PC-9 (cell line): ENCODE measurements at regions not wholly inside any gene's neighbourhood (a gene's known extent, or its start where the extent isn't known, plus 50 kb on each side); places are given as distances from the start of the nearest gene placed in this dataset.

Experiments
- BruUV-seq: library from RNA; stranded (reverse); fragments of 400-500 nt; replicated peaks from 2 replicates; lab custom pipeline; 2021; lab: Mats Ljungman, UMichigan
- CTCF ChIA-PET: fragments of 300-600 bp; sonication (Branson Sonifier 250); formaldehyde crosslinking; loops from one replicate; lab custom pipeline; 2022; ENCODE audit warnings: antibody characterized with exemption; lab: Charles Lee
- POLR2A ChIA-PET: fragments of 300-600 bp; sonication (Branson Sonifier 250); formaldehyde crosslinking; loops from one replicate; lab custom pipeline; 2022; ENCODE audit warnings: antibody characterized with exemption; ENCODE audit not compliant: unreplicated experiment; lab: Charles Lee
- DNase-seq, 2 experiments: peaks; one replicate each; pipeline versions ENCODE4 v3.0.0 to v3.0.0-alpha.2; 2015 to 2022; ENCODE audit warnings: mixed read lengths in 1 of 2
- H2AFZ ChIP-seq: fragments of 200-600 bp; sonication (generic); 2 replicates; pipeline ENCODE4 v1.8.1; 2017; ENCODE audit warnings: antibody characterized with exemption
- H3F3A ChIP-seq: fragments of 200-600 bp; sonication (generic); 2 replicates; pipeline ENCODE4 v1.8.1; 2017; ENCODE audit warnings: antibody characterized with exemption, mild to moderate bottlenecking, low read depth; ENCODE audit not compliant: insufficient read depth
- H3K27ac ChIP-seq: fragments of 200-600 bp; sonication (generic); 2 replicates; pipeline ENCODE4 v1.6.1; 2016; ENCODE audit warnings: mixed run types
- H3K27me3 ChIP-seq: fragments of 200-600 bp; sonication (generic); 2 replicates; pipeline ENCODE4 v1.6.1; 2016; ENCODE audit warnings: low read depth, mixed run types; ENCODE audit not compliant: insufficient read depth
- H3K36me3 ChIP-seq: fragments of 200-600 bp; sonication (generic); 2 replicates; pipeline ENCODE4 v1.6.1; 2016; ENCODE audit warnings: low read depth, mixed run types
- H3K4me1 ChIP-seq: fragments of 200-600 bp; sonication (generic); replicated peaks from 2 replicates; pipeline ENCODE4 v1.6.1; 2016; ENCODE audit warnings: mixed run types; ENCODE audit not compliant: insufficient read depth
- H3K4me2 ChIP-seq: fragments of 200-600 bp; sonication (generic); 2 replicates; pipeline ENCODE4 v1.6.1; 2017; ENCODE audit warnings: mixed run types
- H3K4me3 ChIP-seq: fragments of 200-600 bp; sonication (generic); 2 replicates; pipeline ENCODE4 v1.6.1; 2016; ENCODE audit warnings: mixed run types
- H3K79me2 ChIP-seq: fragments of 200-600 bp; sonication (generic); 2 replicates; pipeline ENCODE4 v1.6.1; 2017; ENCODE audit warnings: low read depth, mixed run types
- H3K9me2 ChIP-seq: fragments of 200-600 bp; sonication (generic); 2 replicates; pipeline ENCODE4 v1.8.1; 2017; ENCODE audit warnings: mild to moderate bottlenecking; ENCODE audit not compliant: insufficient read depth
- H3K9me3 ChIP-seq: fragments of 200-600 bp; sonication (generic); 2 replicates; pipeline ENCODE4 v1.8.1; 2016; ENCODE audit warnings: low read depth; ENCODE audit not compliant: insufficient read depth
- H4K20me1 ChIP-seq: fragments of 200-600 bp; sonication (generic); 2 replicates; pipeline ENCODE4 v1.8.1; 2017; ENCODE audit not compliant: insufficient read depth
- CTCF ChIP-seq: fragments of 200-600 bp; sonication (generic); conservative IDR thresholded peaks from 2 replicates; pipeline ENCODE4 v1.6.1; 2017; ENCODE audit warnings: mixed run types, antibody characterized with exemption, mild to moderate bottlenecking, moderate library complexity
- EZH2 ChIP-seq: fragments of 200-600 bp; sonication (generic); IDR thresholded peaks from 2 replicates; pipeline ENCODE4 v1.8.0; 2017; ENCODE audit warnings: antibody characterized with exemption, low read depth
- intact Hi-C: fragments of 100-400 bp; cut with micrococcal nuclease; formaldehyde crosslinking; loops from one replicate; pipeline ENCODE4 v1.10.0; 2022; ENCODE audit not compliant: unreplicated experiment

DNA sequence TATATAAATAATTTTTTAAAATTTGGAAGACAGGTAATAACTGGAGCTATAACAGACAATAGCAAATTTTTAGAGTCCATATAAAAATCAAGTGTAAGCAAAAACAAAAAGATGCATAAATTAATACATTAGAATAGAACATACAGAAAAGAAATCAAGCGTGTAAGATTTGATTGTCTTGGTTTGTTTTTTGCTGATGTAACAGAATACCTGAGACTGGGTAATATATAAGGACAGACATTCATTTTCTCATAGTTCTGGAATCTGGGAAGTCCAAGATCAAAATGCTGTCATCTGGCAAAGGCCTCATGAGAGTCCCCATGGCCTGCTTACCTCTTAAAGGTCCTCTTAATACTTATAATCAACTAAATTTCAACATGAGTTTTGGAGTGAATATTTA lies 1010.1 kb downstream of the CDH18 start:
- intact Hi-C loops, result no loop called here
- no peaks in the 10 kb centered on the region for H3K9me2 ChIP-seq
- no peaks in the 10 kb centered on the region for H3F3A ChIP-seq
- no peaks in the 10 kb centered on the region for H3K27me3 ChIP-seq
- H3K9me3 ChIP-seq, result no peaks in the 10 kb centered on the region
- H3K4me3 ChIP-seq, result no peak overlapping the region
- no peaks in the 10 kb centered on the region for H3K36me3 ChIP-seq
- H3K4me2 ChIP-seq, result no peak overlapping the region
- POLR2A ChIA-PET, result no interaction called here
- H3K27ac ChIP-seq, result no peak overlapping the region
- no peaks in the 10 kb centered on the region for H3K79me2 ChIP-seq
- H3K4me1 ChIP-seq, result no peaks in the 10 kb centered on the region
- H4K20me1 ChIP-seq, result no peaks in the 10 kb centered on the region; the same call in 1 of the 2 replicates
- no peak overlapping the region for H2AFZ ChIP-seq
- DNase-seq, result no peak
- TF ChIP-seq EZH2 (no peak), CTCF (no peak)
- no TSS peak for BruUV-seq
- CTCF ChIA-PET, result no interaction called here

DNA sequence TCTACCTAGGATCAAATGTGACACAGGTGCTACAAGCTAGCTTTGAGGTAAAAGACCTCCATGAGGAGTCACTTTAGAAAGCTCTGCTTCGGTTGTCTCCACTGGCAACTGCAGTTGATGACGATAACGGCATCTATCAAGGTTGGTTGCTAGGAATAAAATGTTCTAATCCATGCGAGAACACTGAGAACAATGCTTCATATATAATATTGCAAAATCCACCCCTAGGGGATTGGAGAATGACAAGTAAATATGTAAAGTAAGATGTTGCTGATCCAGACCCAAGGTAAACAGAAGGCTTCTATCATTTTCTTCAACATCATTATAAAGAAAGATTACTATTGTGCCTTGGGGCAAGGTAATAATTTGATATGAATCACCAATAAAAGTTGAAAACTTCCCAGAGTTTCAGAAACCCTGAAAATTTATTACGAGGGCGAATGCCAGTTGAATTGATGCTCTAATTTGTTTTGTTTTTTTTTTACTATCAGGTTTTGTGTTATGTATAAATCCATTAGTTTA lies 1003.4 kb downstream of the CDH18 start:
- intact Hi-C loops, result no loop called here
- Histone ChIP-seq H3F3A (no peaks in the 10 kb centered on the region), H3K9me3 (no peaks in the 10 kb centered on the region), H3K79me2 (no peaks in the 10 kb centered on the region), H3K4me3 (no peak overlapping the region), H3K27me3 (no peaks in the 10 kb centered on the region), H3K27ac (no peak overlapping the region), H3K9me2 (no peaks in the 10 kb centered on the region), H3K36me3 (no peaks in the 10 kb centered on the region), H4K20me1 (no peaks in the 10 kb centered on the region), H3K4me1 (no peaks in the 10 kb centered on the region), H3K4me2 (no peak overlapping the region), H2AFZ (no peak overlapping the region)
- no TSS peak for BruUV-seq
- CTCF ChIA-PET, result no interaction called here
- POLR2A ChIA-PET, result no interaction called here
- peak in 1 of 2 experiments; percentile 25 for DNase-seq
- TF ChIP-seq EZH2 (no peak), CTCF (no peak)

GRCh38 chr5:18985171-18985758 lies 1002.7 kb downstream of the CDH18 start:
- no peaks in the 10 kb centered on the region for H3K4me1 ChIP-seq
- intact Hi-C loops, result no loop called here
- H3K79me2 ChIP-seq, result no peaks in the 10 kb centered on the region
- no peak overlapping the region for H3K27ac ChIP-seq
- no peaks in the 10 kb centered on the region for H4K20me1 ChIP-seq
- POLR2A ChIA-PET, result no interaction called here
- H3F3A ChIP-seq, result no peaks in the 10 kb centered on the region
- no peaks in the 10 kb centered on the region for H3K27me3 ChIP-seq
- H3K4me3 ChIP-seq, result no peak overlapping the region
- no peaks in the 10 kb centered on the region for H3K36me3 ChIP-seq
- no peaks in the 10 kb centered on the region for H3K9me3 ChIP-seq
- CTCF ChIA-PET, result no interaction called here
- BruUV-seq, result no TSS peak
- no peak for TF ChIP-seq EZH2
- no peak for TF ChIP-seq CTCF
- H3K9me2 ChIP-seq, result no peaks in the 10 kb centered on the region
- H3K4me2 ChIP-seq, result no peak overlapping the region
- H2AFZ ChIP-seq, result no peak overlapping the region
- DNase-seq, result no peak
